ENCODE measurements at regions not wholly inside any gene's neighbourhood (a gene's known extent, or its start where the extent isn't known, plus 50 kb on each side); places are given as distances from the start of the nearest gene placed in this dataset.
A peak's percentile ranks its signal among the peaks of the same experiment; 100 is the strongest.

DNA sequence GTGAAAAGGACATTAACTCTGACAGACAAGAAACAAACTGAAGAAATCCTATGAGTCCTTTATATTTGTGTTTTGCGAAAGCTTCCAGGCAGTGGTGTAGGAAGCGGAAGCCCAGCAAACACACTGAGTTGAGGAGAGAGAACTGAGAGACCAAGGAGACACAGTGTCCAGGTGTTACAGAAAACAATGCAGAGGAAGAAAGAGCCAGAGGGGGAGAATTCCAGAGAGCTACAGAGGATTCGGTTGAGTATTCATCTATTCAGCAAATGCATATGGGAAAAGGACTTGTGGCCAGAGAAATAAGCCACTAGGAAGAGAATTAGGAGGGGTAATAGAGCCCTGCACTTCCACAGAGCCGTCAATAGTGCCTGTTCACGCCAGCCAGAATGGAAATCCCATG lies 183.5 kb downstream of the LIG4 start:
- peaks cover 0 to 18% (median 0%) of the 10 kb centered on the region in 9 donors for H3K9me3 Mint-ChIP-seq
- DNase-seq = no peak
- no peaks in the 10 kb centered on the region for H3K36me3 Mint-ChIP-seq
- no peak for ATAC-seq
- POLR2A ChIA-PET = interaction anchor here (0.6 kb wide), 1 partner anchor 204 kb away, joined by 3 read pairs; no protein-coding TSS in a partner anchor
- H3K27ac Mint-ChIP-seq = no peak overlapping the region
- peaks cover 0 to 10% (median 0%) of the 10 kb centered on the region in 5 donors for H3K27me3 Mint-ChIP-seq
- H3K4me3 Mint-ChIP-seq = no peak overlapping the region
- H3K4me1 Mint-ChIP-seq = no peaks in the 10 kb centered on the region

DNA sequence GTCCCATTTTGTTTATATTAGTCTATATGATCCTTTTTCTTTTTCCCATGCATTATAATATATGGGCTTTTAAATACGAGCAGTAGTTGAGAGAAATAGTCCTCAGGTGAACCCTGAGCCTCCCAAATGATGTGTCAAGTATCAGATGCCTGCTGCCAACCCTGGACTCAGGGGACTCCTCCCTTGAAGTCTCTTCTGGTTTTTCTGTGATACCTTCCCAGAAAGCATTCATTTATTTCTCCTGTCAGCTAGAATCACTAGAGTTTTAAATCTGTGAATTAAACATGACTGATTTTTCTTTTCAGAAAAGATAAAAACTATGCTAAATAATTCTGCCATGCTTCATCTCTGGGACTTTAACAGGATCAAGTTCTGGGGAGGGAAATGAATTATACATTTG lies 184.6 kb downstream of the LIG4 start:
- ATAC-seq (no peak), DNase-seq (no peak)
- POLR2A ChIA-PET = no interaction called here
- H3K4me3 Mint-ChIP-seq = no peak overlapping the region
- peaks cover 0 to 18% (median 0%) of the 10 kb centered on the region in 9 donors for H3K9me3 Mint-ChIP-seq
- H3K27ac Mint-ChIP-seq = peak overlapping the region in 1 of 10 donors; percentile 20
- no peaks in the 10 kb centered on the region for H3K4me1 Mint-ChIP-seq
- peaks cover 0 to 10% (median 0%) of the 10 kb centered on the region in 5 donors for H3K27me3 Mint-ChIP-seq
- no peaks in the 10 kb centered on the region for H3K36me3 Mint-ChIP-seq

- no peaks in the 10 kb centered on the region for H3K4me1 Mint-ChIP-seq
- no peak overlapping the region for H3K4me3 Mint-ChIP-seq
- no peak overlapping the region for H3K27ac Mint-ChIP-seq
- peaks cover 0 to 18% (median 0%) of the 10 kb centered on the region in 9 donors for H3K9me3 Mint-ChIP-seq
- no peak for ATAC-seq
- peaks cover 0 to 9% (median 0%) of the 10 kb centered on the region in 5 donors for H3K27me3 Mint-ChIP-seq
- no peaks in the 10 kb centered on the region for H3K36me3 Mint-ChIP-seq
- POLR2A ChIA-PET = no interaction called here
- DNase-seq = no peak
These were observed 188.5 kb downstream of the LIG4 start for GRCh38 chr13:108026680-108027410.

GRCh38 chr13:108020027-108020426 lies 195.3 kb downstream of the LIG4 start:
- ATAC-seq (no peak), DNase-seq (no peak)
- Mint-ChIP-seq H3K9me3 (peaks cover 0 to 28% (median 18%) of the 10 kb centered on the region in 9 donors), H3K4me1 (no peaks in the 10 kb centered on the region), H3K36me3 (peaks cover 0 to 21% (median 1%) of the 10 kb centered on the region in 3 donors), H3K4me3 (no peak overlapping the region), H3K27me3 (peaks cover 0 to 1% (median 0%) of the 10 kb centered on the region in 5 donors), H3K27ac (no peak overlapping the region)
- POLR2A ChIA-PET = no interaction called here

DNA sequence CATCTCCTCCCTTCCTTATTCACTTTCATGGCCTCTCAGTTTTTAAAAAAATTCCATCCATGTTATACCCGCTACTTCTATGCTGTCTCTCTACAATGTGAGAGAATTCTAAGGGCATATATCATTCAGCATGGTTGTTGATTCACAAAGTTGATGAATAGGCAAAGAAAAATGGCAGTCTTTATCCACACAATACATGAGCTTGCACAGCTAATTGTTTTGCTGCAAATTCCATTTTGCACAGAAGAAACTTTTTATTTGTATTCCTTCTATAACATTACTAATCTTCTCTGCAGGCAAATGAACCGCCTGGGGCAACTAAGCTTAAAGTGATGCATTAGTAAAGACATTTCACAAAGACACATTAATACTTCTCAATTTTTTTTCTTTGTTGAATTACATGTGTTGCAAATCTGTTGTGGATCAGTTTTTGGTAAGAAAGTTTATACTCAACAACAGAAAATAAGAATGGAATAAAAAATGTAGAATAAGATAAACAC lies 196.9 kb downstream of the LIG4 start:
- H3K9me3 Mint-ChIP-seq = peaks cover 0 to 29% (median 18%) of the 10 kb centered on the region in 9 donors
- H3K27me3 Mint-ChIP-seq = peaks cover 0 to 1% (median 0%) of the 10 kb centered on the region in 5 donors
- H3K27ac Mint-ChIP-seq = no peak overlapping the region
- no peaks in the 10 kb centered on the region for H3K4me1 Mint-ChIP-seq
- DNase-seq (no peak), ATAC-seq (no peak)
- H3K36me3 Mint-ChIP-seq = peaks cover 0 to 21% (median 1%) of the 10 kb centered on the region in 3 donors
- H3K4me3 Mint-ChIP-seq = no peak overlapping the region
- POLR2A ChIA-PET = no interaction called here

DNA sequence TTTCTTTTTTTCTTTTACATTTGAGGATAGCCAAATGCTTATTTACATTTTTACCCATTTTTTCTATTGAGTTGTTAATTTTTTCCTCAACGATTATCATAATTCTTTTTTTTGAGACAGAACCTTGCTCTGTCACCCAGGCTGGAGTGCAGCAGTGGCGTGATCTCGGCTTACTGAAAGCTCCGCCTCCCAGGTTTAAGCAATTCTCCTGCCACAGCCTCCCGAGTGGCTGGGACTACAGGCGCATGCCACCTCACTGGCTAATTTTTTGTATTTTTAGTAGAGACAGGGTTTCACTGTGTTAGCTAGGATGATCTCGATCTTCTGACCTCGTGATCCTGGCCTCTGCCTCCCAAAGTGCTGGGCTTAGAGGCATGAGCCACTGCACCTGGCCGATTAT lies 208.7 kb downstream of the LIG4 start:
- DNase-seq (no peak), ATAC-seq (no peak)
- Mint-ChIP-seq H3K27me3 (no peaks in the 10 kb centered on the region), H3K4me1 (no peaks in the 10 kb centered on the region), H3K9me3 (peaks cover 0 to 20% (median 3%) of the 10 kb centered on the region in 9 donors), H3K4me3 (no peak overlapping the region), H3K36me3 (no peaks in the 10 kb centered on the region), H3K27ac (no peak overlapping the region)
- POLR2A ChIA-PET = no interaction called here

- peaks cover 0 to 20% (median 6%) of the 10 kb centered on the region in 9 donors for H3K9me3 Mint-ChIP-seq
- H3K27ac Mint-ChIP-seq = no peak overlapping the region
- no peak overlapping the region for H3K4me3 Mint-ChIP-seq
- DNase-seq (no peak), ATAC-seq (no peak)
- no peaks in the 10 kb centered on the region for H3K4me1 Mint-ChIP-seq
- H3K27me3 Mint-ChIP-seq = no peaks in the 10 kb centered on the region
- POLR2A ChIA-PET = no interaction called here
- no peaks in the 10 kb centered on the region for H3K36me3 Mint-ChIP-seq
These were observed 210.1 kb downstream of the LIG4 start for GRCh38 chr13:108005231-108005630.

DNA sequence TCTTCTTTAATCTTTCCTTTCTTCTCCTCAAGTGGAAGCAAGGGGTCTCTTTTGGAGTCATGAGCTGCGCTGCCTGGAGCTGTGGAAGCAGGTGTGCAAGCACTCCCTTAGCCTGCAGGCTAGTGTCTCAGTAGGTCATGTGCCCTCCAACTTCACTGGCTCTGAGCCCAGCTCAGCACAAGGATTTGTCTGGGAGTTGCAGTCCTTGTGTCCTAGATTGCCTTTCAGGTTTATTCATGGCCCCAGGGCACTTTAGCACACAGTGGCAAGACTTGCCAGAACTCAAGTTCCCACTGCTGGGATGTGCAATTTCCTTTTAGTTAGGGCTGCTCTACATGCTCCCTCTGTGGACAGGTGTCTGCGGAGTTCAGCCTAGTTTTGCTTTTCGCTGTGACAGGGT lies 211.7 kb downstream of the LIG4 start:
- no peak for DNase-seq
- POLR2A ChIA-PET = no interaction called here
- H3K4me3 Mint-ChIP-seq = no peak overlapping the region
- no peaks in the 10 kb centered on the region for H3K27me3 Mint-ChIP-seq
- no peaks in the 10 kb centered on the region for H3K36me3 Mint-ChIP-seq
- no peaks in the 10 kb centered on the region for H3K4me1 Mint-ChIP-seq
- H3K9me3 Mint-ChIP-seq = peaks cover 0 to 12% (median 7%) of the 10 kb centered on the region in 9 donors
- ATAC-seq = no peak
- H3K27ac Mint-ChIP-seq = no peak overlapping the region

GRCh38 chr13:108000998-108001397 lies 214.3 kb downstream of the LIG4 start:
- Mint-ChIP-seq H3K27ac (no peak overlapping the region), H3K4me1 (peaks cover 0 to 8% (median 1%) of the 10 kb centered on the region in 4 donors), H3K9me3 (peaks cover 0 to 28% (median 12%) of the 10 kb centered on the region in 9 donors), H3K4me3 (no peak overlapping the region), H3K27me3 (no peaks in the 10 kb centered on the region), H3K36me3 (no peaks in the 10 kb centered on the region)
- DNase-seq (no peak), ATAC-seq (no peak)
- POLR2A ChIA-PET = no interaction called here

DNA sequence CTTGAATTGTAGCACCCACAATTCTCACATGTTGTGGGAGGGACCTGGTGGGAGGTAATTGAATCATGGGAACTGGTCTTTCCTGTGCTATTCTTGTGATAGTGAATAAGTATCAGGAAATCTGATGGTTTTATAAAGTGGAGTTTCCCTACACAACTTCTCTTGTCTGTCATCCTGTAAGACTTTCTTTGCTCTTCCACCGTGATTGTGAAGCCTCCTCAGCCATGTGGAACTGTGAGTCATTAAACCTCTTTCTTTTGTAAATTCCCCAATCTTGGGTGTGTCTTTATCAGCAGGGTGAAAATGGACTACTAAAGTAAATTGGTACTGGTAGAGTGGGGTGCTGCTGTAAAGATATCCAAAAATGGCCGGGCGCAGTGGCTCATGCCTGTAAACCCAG lies 215.6 kb downstream of the LIG4 start:
- POLR2A ChIA-PET = no interaction called here
- H3K27ac Mint-ChIP-seq = no peak overlapping the region
- peaks cover 0 to 28% (median 12%) of the 10 kb centered on the region in 9 donors for H3K9me3 Mint-ChIP-seq
- peaks cover 0 to 8% (median 1%) of the 10 kb centered on the region in 4 donors for H3K4me1 Mint-ChIP-seq
- DNase-seq (no peak), ATAC-seq (no peak)
- H3K4me3 Mint-ChIP-seq = no peak overlapping the region
- no peaks in the 10 kb centered on the region for H3K36me3 Mint-ChIP-seq
- H3K27me3 Mint-ChIP-seq = no peaks in the 10 kb centered on the region

- Mint-ChIP-seq H3K27me3 (no peaks in the 10 kb centered on the region), H3K27ac (no peak overlapping the region), H3K36me3 (no peaks in the 10 kb centered on the region), H3K9me3 (peaks cover 0 to 25% (median 5%) of the 10 kb centered on the region in 9 donors), H3K4me3 (no peak overlapping the region), H3K4me1 (peaks cover 0 to 8% (median 1%) of the 10 kb centered on the region in 4 donors)
- no peak for DNase-seq
- no peak for ATAC-seq
- POLR2A ChIA-PET = no interaction called here
These were observed 221.2 kb downstream of the LIG4 start for GRCh38 chr13:107994137-107994536.

- Mint-ChIP-seq H3K4me3 (no peak overlapping the region), H3K36me3 (no peaks in the 10 kb centered on the region), H3K9me3 (peaks cover 0 to 20% (median 5%) of the 10 kb centered on the region in 9 donors), H3K4me1 (peaks cover 0 to 7% (median 1%) of the 10 kb centered on the region in 4 donors), H3K27me3 (no peaks in the 10 kb centered on the region), H3K27ac (no peak overlapping the region)
- POLR2A ChIA-PET = no interaction called here
- DNase-seq (no peak), ATAC-seq (no peak)
These were observed 221.9 kb downstream of the LIG4 start for GRCh38 chr13:107993239-107993949.

DNA sequence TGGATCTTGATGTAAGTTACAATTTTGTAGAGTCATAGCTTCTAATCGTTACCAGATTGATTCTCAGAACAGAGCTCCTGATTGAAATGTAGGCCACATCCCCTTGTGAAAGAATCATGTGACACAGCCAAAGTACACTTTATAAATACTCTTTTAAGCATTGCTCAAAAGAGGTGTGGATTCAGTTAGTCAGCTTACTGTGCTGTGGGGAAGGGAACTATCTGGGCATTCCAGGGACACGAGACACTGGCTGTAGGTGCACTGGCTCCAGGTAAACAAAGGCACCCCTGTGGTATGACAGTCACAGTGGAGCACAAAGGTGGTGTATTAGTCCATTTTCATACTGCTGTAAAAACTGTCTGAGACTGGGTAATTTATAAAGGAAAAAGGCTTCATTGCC lies 222.8 kb downstream of the LIG4 start:
- Mint-ChIP-seq H3K36me3 (no peaks in the 10 kb centered on the region), H3K4me1 (peaks cover 0 to under 1% (median 0%) of the 10 kb centered on the region in 4 donors), H3K27ac (no peak overlapping the region), H3K27me3 (no peaks in the 10 kb centered on the region), H3K9me3 (peaks cover 0 to 15% (median 3%) of the 10 kb centered on the region in 9 donors), H3K4me3 (no peak overlapping the region)
- POLR2A ChIA-PET = no interaction called here
- ATAC-seq (no peak), DNase-seq (no peak)

Measured in naive thymus-derived CD8-positive, alpha-beta T cell (primary cell).